Hypothalamus (tissue), 51 donors: ENCODE measurements at regions not wholly inside any gene's neighbourhood (a gene's known extent, or its start where the extent isn't known, plus 50 kb on each side); places are given as distances from the start of the nearest gene placed in this dataset.
"Not testable (repeated sequence)": the region's sequence is repeated elsewhere in the genome, so short reads cannot be mapped to it uniquely, and the experiment has no call there.

Source experiments
- DNase-seq, 51 donors: peaks; one replicate each; lab custom pipeline; 2025; lab: John Stamatoyannopoulos, UW

DNA sequence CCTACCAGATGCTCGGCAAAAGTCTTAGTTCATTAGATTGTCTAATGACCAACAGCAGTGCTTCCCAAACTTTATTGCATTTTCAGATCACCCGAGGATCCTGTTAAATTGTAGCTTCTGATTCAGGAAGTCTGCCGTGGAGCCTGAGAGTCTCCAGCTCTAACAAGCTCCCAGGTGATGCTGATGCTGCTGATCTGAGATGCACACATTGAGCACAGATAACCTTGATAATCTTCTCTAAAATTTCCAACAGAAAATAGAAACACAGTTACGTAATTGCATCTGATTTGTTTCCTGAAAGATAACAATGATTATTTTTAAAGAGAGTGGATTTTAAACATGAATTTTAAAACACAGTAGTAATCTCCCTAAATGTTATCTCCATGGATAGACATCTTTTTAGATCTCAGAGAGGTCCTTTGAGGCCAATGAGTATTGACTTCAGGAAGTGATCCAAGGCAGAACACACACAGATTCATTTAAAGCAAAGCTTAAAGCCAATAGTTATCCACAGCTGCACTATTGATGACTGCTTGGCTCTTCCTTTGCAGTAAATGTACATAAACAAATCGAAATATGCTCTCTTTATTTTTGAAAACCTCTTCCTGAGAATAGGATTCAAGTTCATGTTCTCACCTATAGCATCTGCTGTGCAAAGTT, 122.8 kb upstream of the TNPO1 start:
- no peak for DNase-seq

- DNase-seq = no peak
Observed at GRCh38 chr5:72692651-72693442, 123.6 kb upstream of the TNPO1 start.

- peak in 2 of 51 donors; percentile 2 to 6 for DNase-seq
Observed at GRCh38 chr5:72692231-72692637, 124.2 kb upstream of the TNPO1 start.

DNA sequence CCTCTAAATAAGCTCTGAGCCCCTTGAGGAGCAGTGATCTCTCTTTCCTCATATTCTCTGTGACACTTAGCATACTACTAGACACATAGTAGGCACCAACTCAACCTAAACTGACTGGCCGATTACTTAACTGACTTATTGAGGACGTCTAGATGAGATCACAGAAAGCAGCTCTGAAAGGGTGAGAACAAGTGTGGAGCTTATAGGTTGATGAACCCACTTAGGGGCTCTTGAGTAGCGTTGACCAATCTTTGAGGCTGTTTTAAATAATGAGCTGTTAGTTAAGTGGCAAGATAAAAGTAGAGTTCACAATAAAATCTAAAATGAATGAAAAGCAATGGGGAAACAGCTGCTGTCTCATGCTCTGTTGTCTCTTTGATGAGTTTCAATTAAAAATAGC, 124.7 kb upstream of the TNPO1 start:
- no peak for DNase-seq

GRCh38 chr5:72688916-72689315, 127.5 kb upstream of the TNPO1 start:
- no peak for DNase-seq

DNA sequence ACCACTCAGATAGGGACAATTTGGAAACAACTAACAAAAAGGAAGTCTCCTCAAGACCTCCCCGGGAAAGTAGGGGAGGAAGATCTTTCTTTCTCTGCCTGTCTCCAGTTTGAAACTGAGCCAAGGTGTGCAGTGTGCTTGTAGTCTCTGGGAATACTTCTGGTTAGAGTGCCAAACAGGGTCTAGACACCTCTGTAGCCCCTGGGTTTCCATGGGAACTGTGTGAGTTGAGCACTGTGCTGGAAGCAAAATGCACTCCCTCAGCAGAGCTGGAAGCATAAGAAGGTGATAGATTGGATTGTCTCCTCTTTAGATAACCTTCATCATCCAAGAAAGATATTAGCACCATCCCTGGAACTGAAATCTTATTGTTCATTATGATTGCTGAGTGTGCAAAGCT, 129.2 kb upstream of the TNPO1 start:
- DNase-seq = no peak

DNA sequence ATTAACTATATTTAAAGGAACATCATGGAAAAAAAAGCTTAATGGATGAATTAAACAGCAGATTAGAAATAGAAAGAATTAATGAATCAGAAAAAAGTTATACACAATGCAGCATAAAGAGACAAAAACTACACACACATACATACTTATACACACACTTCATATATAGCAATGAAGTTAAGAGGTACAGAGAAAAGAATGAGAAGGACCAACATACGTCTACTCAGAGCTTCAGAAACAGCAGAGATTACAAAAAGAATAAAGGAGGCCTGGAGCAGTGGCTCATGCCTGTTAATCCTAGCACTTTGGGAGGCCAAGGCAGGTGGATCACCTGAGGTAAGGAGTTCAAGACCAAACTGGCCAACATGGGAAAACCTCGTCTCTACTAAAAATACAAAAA, 133.9 kb upstream of the TNPO1 start:
- no peak for DNase-seq

GRCh38 chr5:72681781-72682180, 134.7 kb upstream of the TNPO1 start:
- no peak for DNase-seq

DNA sequence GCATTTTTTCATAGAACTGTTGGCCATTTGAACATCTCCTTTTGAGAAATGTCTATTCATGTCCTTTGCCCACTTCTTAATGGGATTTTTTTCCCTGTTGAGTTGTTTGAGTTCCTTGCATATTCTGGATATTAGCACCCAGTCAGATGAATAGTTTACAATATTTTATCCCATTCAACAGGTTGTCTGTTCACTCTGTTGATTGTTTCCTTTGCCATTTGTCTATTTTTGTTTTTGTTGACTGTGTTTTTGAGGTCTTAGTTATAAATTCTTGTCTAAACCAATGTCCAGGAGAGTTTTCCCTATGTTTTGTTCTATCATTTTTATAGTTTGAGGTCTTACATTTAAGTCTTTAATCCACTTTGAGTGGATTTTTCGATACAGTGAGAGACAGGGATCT, 139.0 kb upstream of the TNPO1 start:
- no peak for DNase-seq

DNA sequence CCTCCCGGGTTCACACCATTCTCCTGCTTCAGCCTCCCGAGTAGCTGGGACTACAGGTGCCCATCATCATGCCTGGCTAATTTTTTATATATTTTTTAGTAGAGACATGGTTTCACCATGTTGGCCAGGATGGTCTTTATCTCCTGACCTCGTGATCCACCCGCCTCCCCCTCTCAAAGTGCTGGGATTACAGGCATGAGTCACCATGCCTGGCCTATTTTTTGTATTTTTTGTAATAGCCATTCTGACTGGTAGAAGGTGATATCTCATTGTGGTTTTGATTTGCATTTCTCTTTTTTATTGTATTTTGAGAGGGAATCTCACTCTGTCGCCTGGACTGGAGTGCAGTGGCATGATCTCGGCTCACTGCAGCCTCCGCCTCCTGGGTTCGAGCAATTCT, 139.6 kb upstream of the TNPO1 start:
- not testable (repeated sequence) for DNase-seq

DNA sequence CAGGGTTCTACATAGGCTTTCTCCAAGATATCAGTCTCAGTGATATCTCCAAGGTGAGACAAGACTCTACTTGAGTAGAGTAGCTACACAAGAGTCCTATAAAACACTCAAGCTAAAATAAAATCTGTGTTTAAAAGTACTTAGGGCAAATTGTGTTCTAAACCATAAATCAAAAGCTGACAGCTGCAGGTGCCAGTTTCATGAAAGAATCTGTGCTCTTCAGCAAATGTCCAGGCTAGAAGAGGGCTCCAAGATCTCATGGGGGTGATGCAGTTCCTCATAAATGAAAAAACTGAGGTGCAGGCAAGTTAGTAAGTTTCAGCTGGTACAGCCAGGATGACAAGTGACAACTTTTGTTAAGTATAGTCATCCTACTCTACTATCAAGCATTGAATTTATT, 142.8 kb upstream of the TNPO1 start:
- DNase-seq = no peak

DNA sequence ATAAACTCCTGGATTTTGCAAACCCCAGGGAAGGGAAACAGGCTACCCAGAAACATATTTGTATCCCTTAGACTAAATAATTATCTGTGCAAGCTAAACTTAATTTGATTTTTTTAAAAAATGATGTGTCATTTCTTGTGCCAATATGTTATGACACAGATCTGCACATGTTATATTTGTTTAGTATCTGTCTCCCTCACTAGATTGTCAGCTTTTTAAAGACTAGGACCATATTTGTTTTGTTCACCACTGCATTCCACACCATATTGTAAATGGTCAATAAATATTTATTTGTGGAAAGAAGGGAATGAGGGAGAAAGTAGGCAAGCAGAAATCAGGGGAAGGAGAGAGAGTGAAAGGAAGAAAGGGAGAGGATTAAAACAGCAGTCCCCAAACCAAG, 143.3 kb upstream of the TNPO1 start:
- no peak for DNase-seq

DNA sequence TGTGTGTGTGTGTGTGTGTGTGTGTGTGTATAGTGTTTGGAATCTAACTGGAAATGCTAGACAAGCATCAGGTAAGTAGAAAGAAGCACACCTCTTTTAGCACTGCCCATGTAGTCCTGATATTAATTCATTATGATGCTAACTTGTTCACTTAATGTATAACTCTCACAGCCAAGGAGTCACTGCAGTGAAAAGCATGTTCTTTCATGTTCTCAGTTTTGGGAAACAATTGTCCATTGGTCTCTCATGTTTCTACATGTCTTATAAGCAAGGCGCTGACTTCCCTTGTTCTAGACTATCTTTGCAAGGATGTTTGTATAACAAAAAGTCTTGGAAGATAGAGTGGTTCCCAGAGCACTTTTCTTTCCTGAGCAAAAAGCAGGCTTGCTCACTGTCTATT, 148.8 kb upstream of the TNPO1 start:
- DNase-seq = no peak

- DNase-seq = no peak
Observed at GRCh38 chr5:72662936-72663335, 153.5 kb upstream of the TNPO1 start.

DNA sequence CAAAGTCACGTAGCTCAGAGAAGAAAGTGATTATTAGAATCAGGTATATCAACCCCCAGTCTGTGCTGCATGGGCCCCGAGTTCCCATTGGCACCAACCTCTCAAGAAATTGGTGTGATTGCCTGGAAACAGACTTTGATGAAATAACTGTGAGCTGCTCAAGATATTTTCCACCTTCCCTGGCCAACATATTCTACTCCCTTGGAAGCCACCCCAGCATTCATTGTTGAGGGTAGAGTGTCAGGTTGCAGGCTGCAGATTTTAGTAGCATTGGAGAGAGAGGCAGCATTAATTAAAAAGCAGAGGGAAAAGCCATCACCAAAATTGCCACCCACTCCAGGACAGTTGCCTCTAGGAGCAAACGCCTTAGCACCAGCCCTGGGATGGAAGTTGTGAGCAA, 154.2 kb upstream of the TNPO1 start:
- no peak for DNase-seq

GRCh38 chr5:72661405-72661804, 154.2 kb upstream of the ZNF366 start:
- peak in 3 of 51 donors; percentile 1 to 38 (median 25) for DNase-seq

DNA sequence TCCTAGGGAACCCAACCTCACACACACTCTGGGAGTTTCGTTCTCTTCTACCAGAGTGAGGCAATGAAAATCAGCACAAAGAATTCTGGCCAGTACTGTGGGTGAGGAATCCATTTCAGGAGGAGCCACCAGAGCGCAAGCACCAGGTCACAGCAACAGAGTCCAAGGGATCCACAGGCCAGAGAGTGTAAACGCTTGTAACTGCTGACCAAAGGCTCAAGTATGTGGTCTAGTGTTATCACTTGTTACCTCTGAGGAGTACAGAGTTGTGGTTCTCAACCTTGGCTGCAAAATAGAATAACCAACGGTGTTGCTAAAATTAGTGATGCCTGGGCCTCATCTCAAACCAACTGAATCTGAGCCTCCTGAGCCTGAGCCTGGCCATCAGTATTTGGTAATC, 152.5 kb upstream of the ZNF366 start:
- DNase-seq = no peak

GRCh38 chr5:72658761-72659540, 151.7 kb upstream of the ZNF366 start:
- DNase-seq = no peak

DNA sequence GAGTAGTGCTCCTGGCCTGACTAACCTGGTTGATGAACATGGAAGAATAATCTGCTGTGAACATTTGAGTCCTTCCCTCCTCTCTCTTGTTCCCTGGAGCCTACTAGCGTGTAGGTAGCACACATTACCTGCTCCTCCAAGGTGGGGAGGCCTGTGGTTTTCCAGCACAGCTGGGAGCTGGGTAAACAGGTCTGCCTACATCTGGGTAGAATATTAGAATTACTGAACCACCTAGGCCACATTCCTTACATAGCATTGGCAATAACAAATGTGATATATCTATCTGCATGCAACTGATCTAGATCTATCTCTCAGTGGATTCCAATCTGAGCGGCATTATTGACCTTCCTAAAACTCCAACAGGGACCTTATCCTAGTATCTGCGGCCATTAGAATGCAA, 151.0 kb upstream of the ZNF366 start:
- DNase-seq = no peak

GRCh38 chr5:72656756-72657513, 149.7 kb upstream of the ZNF366 start:
- DNase-seq = no peak

- no peak for DNase-seq
Observed at GRCh38 chr5:72656331-72656730, 149.1 kb upstream of the ZNF366 start.
